SK-N-SH (cell line): ENCODE measurements at regions not wholly inside any gene's neighbourhood (a gene's known extent, or its start where the extent isn't known, plus 50 kb on each side); places are given as distances from the start of the nearest gene placed in this dataset.

ENCODE experiments used
- CHD2 ChIP-seq: fragments of 150-350 bp; IDR thresholded peaks from 2 replicates; pipeline ENCODE4 v1.6.1; 2018; ENCODE audit warnings: low read length; ENCODE audit not compliant: partially characterized antibody
- FOXJ3 ChIP-seq: sonication (generic); formaldehyde crosslinking; IDR thresholded peaks from 2 replicates; pipeline ENCODE4 v1.5.1; 2020; ENCODE audit warnings: mild to moderate bottlenecking, missing genetic modification reagents
- POLR2AphosphoS5 ChIP-seq: IDR thresholded peaks from 2 replicates; pipeline ENCODE4 v1.6.1; 2012; ENCODE audit warnings: low read depth, low read length
- RAD21 ChIP-seq: IDR thresholded peaks from 2 replicates; pipeline ENCODE4 v1.6.1; 2012; ENCODE audit warnings: mild to moderate bottlenecking, low read length
- RFX5 ChIP-seq: IDR thresholded peaks from 2 replicates; pipeline ENCODE4 v1.6.1; 2012; ENCODE audit warnings: mild to moderate bottlenecking, improper control_type of control experiment, low read length
- SIN3A ChIP-seq: IDR thresholded peaks from 2 replicates; pipeline ENCODE4 v1.6.1; 2012; ENCODE audit warnings: low read depth, mild to moderate bottlenecking, low read length, moderate library complexity, borderline replicate concordance
- TF ChIP-seq, protein P1 (sequence below): fragments of 200-600 bp; sonication (generic); IDR thresholded peaks from 2 replicates; pipeline ENCODE4 v1.6.1; 2017; ENCODE audit warnings: antibody characterized with exemption, mild to moderate bottlenecking, moderate library complexity
- TF ChIP-seq, protein P2 (sequence below): IDR thresholded peaks from 2 replicates; pipeline ENCODE4 v1.4.0; 2012; ENCODE audit warnings: low read depth
- TF ChIP-seq, protein P3 (sequence below): IDR thresholded peaks from 2 replicates; pipeline ENCODE4; 2012

DNA sequence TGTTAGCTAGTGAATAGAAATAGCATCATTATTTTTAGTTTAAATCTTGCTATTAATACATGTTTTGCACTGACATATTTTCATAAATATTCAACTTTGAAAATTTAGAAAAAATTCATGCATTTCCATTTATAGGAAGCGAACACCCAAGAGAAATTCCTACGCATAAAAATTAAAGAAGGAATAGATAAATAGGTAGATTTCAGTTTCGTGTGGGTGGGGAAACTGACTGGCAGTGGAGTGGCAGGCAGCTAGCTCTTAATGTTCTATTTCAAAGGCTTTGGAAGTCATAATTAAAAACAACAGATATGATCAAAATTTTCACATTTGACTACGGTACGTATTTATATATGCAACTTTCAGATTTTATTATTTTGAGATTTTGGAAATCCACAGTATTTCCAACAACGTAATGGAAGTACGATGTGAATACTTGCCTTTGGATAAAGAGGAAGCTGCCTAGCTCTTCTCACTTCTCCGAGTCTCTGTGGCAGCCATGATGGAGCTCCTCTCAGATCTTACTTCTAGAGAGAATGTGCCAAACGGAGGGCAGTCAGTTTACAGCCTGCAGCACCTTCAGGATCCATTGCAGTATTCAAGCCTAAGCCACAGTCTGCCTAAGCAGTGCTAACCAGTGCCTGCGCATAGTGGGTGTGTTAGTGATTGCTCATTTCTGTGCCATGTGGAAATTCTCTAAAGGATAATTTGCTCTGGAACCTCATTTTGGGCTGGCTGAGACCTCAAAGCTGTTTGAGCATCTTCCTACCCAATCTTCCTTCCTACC is 62.9 kb upstream of the RGS4 start:
- no peak for TF ChIP-seq FOXJ3 (CRISPR knock-in tag)
- TF ChIP-seq, protein P1, sequence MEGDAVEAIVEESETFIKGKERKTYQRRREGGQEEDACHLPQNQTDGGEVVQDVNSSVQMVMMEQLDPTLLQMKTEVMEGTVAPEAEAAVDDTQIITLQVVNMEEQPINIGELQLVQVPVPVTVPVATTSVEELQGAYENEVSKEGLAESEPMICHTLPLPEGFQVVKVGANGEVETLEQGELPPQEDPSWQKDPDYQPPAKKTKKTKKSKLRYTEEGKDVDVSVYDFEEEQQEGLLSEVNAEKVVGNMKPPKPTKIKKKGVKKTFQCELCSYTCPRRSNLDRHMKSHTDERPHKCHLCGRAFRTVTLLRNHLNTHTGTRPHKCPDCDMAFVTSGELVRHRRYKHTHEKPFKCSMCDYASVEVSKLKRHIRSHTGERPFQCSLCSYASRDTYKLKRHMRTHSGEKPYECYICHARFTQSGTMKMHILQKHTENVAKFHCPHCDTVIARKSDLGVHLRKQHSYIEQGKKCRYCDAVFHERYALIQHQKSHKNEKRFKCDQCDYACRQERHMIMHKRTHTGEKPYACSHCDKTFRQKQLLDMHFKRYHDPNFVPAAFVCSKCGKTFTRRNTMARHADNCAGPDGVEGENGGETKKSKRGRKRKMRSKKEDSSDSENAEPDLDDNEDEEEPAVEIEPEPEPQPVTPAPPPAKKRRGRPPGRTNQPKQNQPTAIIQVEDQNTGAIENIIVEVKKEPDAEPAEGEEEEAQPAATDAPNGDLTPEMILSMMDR, result no peak
- TF ChIP-seq CHD2, result no peak
- TF ChIP-seq, protein P2, sequence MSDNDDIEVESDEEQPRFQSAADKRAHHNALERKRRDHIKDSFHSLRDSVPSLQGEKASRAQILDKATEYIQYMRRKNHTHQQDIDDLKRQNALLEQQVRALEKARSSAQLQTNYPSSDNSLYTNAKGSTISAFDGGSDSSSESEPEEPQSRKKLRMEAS, result no peak
- TF ChIP-seq, protein P3, sequence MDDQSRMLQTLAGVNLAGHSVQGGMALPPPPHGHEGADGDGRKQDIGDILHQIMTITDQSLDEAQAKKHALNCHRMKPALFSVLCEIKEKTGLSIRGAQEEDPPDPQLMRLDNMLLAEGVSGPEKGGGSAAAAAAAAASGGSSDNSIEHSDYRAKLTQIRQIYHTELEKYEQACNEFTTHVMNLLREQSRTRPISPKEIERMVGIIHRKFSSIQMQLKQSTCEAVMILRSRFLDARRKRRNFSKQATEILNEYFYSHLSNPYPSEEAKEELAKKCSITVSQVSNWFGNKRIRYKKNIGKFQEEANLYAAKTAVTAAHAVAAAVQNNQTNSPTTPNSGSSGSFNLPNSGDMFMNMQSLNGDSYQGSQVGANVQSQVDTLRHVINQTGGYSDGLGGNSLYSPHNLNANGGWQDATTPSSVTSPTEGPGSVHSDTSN, result no peak
- no peak for TF ChIP-seq RAD21
- no peak for TF ChIP-seq POLR2AphosphoS5
- no peak for TF ChIP-seq RFX5
- no peak for TF ChIP-seq SIN3A
